Progenitor cell of endocrine pancreas (in vitro differentiated cells): ENCODE measurements at regions not wholly inside any gene's neighbourhood (a gene's known extent, or its start where the extent isn't known, plus 50 kb on each side); places are given as distances from the start of the nearest gene placed in this dataset.

ENCODE experiments used
- DNase-seq: peaks from one replicate; pipeline ENCODE4 v3.0.0; 2021; ENCODE audit warnings: low spot score; ENCODE audit not compliant: unreplicated experiment
- H3K27ac Mint-ChIP-seq: 2 replicates; pipeline ENCODE4 v1.8.0; 2021; ENCODE audit warnings: mild to moderate bottlenecking, moderate library complexity, mixed read lengths
- H3K27me3 Mint-ChIP-seq: 2 replicates; pipeline ENCODE4 v1.8.0; 2021; ENCODE audit warnings: mixed read lengths
- H3K36me3 Mint-ChIP-seq: 2 replicates; pipeline ENCODE4 v1.8.0; 2022; ENCODE audit warnings: mixed read lengths; ENCODE audit not compliant: insufficient read depth
- H3K4me1 Mint-ChIP-seq: 2 replicates; pipeline ENCODE4 v1.8.0; 2021; ENCODE audit warnings: low read depth, mixed read lengths
- H3K4me3 Mint-ChIP-seq: 2 replicates; pipeline ENCODE4 v1.8.0; 2021; ENCODE audit warnings: low read depth, mild to moderate bottlenecking, moderate library complexity, mixed read lengths
- H3K9me3 Mint-ChIP-seq: 2 replicates; pipeline ENCODE4 v1.8.0; 2021; ENCODE audit warnings: low read depth, mixed read lengths
- CTCF ChIP-seq: fragments of 200-600 bp; sonication (generic); IDR thresholded peaks from one replicate; pipeline ENCODE4 v1.5.0; 2021; ENCODE audit warnings: antibody characterized with exemption, mild to moderate bottlenecking; ENCODE audit not compliant: unreplicated experiment

GRCh38 chr1:90443354-90443753 is 273.7 kb downstream of the BARHL2 start:
- no peaks in the 10 kb centered on the region for H3K36me3 Mint-ChIP-seq
- H3K27me3 Mint-ChIP-seq, result no peaks in the 10 kb centered on the region
- no peak for TF ChIP-seq CTCF
- no peak overlapping the region for H3K27ac Mint-ChIP-seq
- no peak for DNase-seq
- no peaks in the 10 kb centered on the region for H3K9me3 Mint-ChIP-seq
- H3K4me1 Mint-ChIP-seq, result no peaks in the 10 kb centered on the region
- no peak overlapping the region for H3K4me3 Mint-ChIP-seq

- no peaks in the 10 kb centered on the region for H3K4me1 Mint-ChIP-seq
These were observed 281.8 kb downstream of the BARHL2 start for GRCh38 chr1:90435351-90435750.

GRCh38 chr1:90434460-90434859 is 282.6 kb downstream of the BARHL2 start:
- H3K36me3 Mint-ChIP-seq, result no peaks in the 10 kb centered on the region
- H3K9me3 Mint-ChIP-seq, result peaks cover 19% of the 10 kb centered on the region
- no peak for DNase-seq
- TF ChIP-seq CTCF, result peak; percentile 48
- H3K4me3 Mint-ChIP-seq, result no peak overlapping the region
- H3K4me1 Mint-ChIP-seq, result no peaks in the 10 kb centered on the region
- H3K27me3 Mint-ChIP-seq, result peaks cover 4% of the 10 kb centered on the region
- no peak overlapping the region for H3K27ac Mint-ChIP-seq

More at GRCh38 chr1:90435351-90435750, 281.8 kb downstream of the BARHL2 start:
- H3K4me3 Mint-ChIP-seq, result no peak overlapping the region
- peaks cover 19% of the 10 kb centered on the region for H3K9me3 Mint-ChIP-seq
- no peak for DNase-seq
- H3K27me3 Mint-ChIP-seq, result peaks cover 4% of the 10 kb centered on the region
- no peak overlapping the region for H3K27ac Mint-ChIP-seq
- TF ChIP-seq CTCF, result no peak
- H3K36me3 Mint-ChIP-seq, result no peaks in the 10 kb centered on the region

GRCh38 chr1:90417126-90417525 is 300.0 kb downstream of the BARHL2 start:
- DNase-seq, result no peak
- Mint-ChIP-seq H3K9me3 (peaks cover 3% of the 10 kb centered on the region), H3K36me3 (no peaks in the 10 kb centered on the region), H3K4me1 (no peaks in the 10 kb centered on the region), H3K4me3 (no peak overlapping the region), H3K27ac (no peak overlapping the region), H3K27me3 (no peaks in the 10 kb centered on the region)
- TF ChIP-seq CTCF, result no peak

GRCh38 chr1:90414201-90414600 is 302.9 kb downstream of the BARHL2 start:
- Mint-ChIP-seq H3K27me3 (no peaks in the 10 kb centered on the region), H3K9me3 (peaks cover 3% of the 10 kb centered on the region), H3K27ac (no peak overlapping the region), H3K4me1 (no peaks in the 10 kb centered on the region), H3K4me3 (no peak overlapping the region), H3K36me3 (no peaks in the 10 kb centered on the region)
- no peak for DNase-seq
- TF ChIP-seq CTCF, result no peak

GRCh38 chr1:90413519-90413918 is 303.6 kb downstream of the BARHL2 start:
- Mint-ChIP-seq H3K27me3 (no peaks in the 10 kb centered on the region), H3K4me3 (no peak overlapping the region), H3K36me3 (no peaks in the 10 kb centered on the region), H3K4me1 (no peaks in the 10 kb centered on the region), H3K27ac (no peak overlapping the region), H3K9me3 (peaks cover 3% of the 10 kb centered on the region)
- DNase-seq, result no peak
- TF ChIP-seq CTCF, result no peak
